HG03439 (cell line): ENCODE measurements at regions not wholly inside any gene's neighbourhood (a gene's known extent, or its start where the extent isn't known, plus 50 kb on each side); places are given as distances from the start of the nearest gene placed in this dataset.

Source experiments
- ATAC-seq: cut with Tn5 transposase; IDR thresholded peaks from one replicate; pipeline ENCODE4 v1.9.1; 2021; ENCODE audit warnings: mild to moderate bottlenecking, moderate library complexity; ENCODE audit not compliant: unreplicated experiment

DNA sequence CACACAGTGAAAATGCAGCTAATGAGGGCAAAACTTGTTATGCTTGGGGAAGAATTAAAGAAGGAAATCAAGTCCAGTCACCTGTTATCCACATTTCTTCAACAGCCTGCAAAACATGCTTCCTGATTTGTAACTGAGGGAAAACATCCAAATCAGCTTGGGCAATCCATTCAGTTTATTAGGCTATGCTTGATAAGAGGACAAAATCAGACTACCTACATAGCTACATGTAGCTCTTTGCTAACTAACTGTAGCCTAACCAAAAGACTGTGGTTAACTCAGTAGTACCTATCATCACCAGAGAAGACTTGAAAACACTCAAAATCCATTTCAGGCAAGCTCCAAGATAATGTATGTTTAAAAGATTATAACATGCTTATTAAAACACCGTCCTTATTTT is 436.4 kb downstream of the SHQ1 start:
- no peak for ATAC-seq

DNA sequence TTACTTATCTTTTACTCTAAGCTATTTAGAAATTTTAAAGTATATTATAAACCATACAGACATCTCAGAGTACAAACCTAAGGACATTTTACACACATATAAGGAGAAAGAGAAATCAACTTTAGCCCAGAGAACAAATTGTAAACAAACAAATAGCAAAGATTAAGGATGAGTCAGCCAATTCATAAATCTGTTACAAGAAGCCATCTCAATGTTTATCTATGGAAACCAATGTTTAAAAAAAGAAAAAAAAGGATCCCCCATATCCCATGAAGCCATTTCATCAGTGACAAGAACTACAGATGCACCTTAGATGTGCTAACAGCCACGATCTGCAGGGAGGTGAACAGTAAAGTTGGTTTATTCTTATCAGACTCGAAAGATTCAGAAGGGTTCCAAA is 437.1 kb downstream of the SHQ1 start:
- ATAC-seq, result no peak

DNA sequence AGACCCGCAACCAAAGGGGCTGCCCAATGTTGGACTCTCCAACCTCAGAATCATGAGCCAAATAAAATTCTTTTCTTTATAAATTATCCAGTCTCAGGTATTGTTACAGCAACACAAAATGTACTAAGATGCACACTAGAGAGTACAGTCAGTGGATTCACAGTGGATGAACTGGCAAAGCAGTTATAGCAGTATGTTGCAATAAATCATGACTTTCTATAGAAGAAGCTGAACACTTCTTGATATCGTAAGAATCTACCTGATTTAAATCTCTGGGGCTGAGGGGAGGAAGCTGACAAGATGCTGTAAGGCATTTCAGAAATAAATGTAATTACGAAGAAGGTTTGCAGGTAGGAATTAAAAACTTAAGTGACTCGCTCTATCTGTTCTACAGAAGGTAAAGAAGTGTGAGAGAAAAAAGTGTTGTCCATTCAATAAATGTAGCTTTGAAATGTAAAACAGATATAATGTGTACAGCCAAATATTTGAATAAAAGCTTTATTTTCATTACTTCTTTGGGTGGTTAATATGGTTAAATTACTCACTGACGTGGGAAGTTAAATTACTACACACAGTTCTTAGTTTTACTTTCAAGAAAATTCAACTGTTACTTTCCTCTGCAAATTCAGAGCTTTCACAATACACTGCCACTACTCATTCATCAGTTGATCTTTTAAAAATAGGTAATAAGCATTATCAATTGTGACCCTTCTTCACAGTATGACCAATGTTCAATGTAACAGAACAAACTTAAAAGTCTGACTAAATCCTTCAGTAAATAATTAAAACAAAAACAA is 439.1 kb downstream of the SHQ1 start:
- ATAC-seq, result no peak

GRCh38 chr3:72407766-72408165 is 440.5 kb downstream of the SHQ1 start:
- no peak for ATAC-seq

DNA sequence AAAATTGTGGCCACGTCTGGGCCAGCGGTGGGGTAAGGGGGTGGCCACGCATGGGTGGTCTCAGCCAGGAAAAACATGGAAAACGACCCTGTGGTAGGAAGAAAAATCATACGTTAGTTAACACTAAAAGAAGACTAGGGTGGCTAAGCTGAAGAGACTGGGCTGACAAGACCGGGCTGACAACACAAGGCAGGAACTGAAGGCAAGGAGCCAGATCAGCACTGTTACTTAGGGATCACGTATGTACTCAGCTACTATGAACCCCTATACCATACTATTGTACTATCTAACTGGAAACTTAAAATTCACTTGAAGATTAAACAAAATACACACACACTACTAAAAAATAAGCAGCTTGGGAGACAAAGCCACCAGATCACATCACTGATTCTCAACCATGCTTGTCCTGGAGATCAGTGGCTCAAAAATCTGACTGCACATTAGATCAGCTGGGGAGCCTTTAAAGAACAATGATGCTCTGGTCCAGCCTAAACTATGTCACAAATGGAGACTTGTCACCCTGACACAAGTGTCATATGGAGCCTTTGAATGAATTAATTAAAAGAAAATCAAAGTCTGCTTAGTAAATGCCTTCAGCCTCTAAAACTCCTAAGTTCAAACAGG is 442.2 kb downstream of the SHQ1 start:
- ATAC-seq, result no peak

DNA sequence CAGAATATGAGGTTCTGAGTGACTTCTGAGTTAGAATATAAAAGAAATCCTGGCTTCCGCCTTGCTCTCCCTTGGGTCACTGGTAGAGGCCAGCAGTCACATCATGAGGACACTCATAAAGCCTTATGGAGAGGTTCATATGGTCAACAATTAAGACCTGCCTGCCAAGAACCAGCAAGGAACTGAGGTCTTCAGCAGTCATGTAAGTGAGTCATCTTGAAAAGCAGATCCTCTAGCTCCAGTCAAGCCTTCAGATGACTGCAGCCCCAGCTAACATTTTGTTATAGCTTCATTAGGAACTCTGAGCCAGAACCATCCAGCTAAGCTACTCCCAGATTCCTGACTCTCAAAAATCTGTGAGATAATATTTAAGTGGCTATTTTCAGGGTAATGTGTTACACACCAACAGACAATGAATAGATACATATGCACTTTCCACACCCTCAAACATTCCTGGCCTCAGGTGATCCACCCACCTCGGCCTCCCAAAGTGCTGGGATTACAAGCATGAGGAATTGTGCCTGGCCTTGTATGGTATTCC is 447.2 kb downstream of the SHQ1 start:
- ATAC-seq, result no peak

DNA sequence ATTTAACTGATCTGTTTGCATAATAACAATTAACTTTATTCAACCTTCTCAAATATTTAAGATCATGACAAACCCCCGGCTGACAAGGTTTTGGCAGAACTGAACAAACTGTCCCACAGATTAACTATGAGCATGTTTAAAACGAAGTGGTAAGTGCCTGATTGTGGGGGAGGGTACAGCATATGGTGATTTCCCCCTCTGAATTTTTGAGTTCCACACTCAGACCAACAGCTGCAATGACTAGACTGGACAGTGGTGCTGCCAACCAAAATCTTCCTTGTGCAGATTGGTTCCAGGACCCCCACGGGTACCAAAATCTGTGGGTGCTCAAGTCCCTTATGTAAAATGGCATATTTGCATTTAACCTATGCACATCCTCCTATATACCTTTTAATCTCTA is 449.5 kb downstream of the SHQ1 start:
- ATAC-seq, result no peak

- no peak for ATAC-seq
These were observed 450.7 kb downstream of the SHQ1 start for GRCh38 chr3:72397586-72397985.

DNA sequence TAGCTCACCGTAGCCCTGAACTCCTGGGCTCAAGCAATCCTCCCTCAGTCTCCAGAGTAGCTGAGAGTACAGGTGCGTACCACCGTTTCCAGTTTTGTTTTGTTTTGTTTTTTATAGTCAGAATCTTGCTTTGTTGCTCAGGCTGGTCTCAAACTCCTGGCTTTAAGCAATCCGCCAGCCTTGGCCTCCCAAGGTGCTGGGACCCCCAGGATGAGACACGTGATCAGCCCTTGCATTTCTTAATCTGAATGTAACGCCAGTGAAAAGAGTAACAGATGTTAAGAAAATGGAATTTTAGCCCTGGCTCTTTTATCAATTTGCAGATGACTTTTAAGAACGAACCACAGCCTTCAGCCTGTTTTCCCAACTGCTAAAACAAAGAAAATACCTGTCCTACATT is 451.3 kb downstream of the SHQ1 start:
- ATAC-seq, result no peak

DNA sequence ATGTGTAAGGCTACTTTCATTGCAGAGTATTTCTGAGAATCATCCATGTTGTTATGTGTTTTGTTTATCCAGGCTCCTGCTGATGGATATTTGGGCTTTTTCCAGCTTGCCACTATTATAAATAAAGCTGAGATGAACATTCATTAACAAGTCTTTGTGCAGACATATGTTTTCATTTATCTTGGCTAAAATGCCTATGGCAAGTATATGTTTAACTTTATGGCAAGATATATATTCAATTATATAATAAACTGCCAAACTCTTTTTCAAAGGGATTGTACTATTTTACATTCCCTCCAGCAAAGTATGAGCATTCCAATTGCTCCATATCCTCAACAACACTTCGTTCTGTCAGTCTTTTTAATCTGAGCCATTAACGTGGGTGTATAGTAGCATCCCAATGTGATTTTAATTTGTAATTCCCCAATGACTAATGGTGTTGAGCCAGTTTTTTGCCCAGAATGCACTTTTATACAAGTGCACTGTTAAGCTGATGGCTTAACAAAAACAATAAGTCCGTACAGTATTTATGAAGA is 452.4 kb downstream of the SHQ1 start:
- ATAC-seq, result no peak

GRCh38 chr3:72393455-72393854 is 454.8 kb downstream of the SHQ1 start:
- ATAC-seq, result no peak

- ATAC-seq, result no peak
These were observed 456.6 kb downstream of the SHQ1 start for GRCh38 chr3:72391659-72392058.

- no peak for ATAC-seq
These were observed 457.4 kb downstream of the SHQ1 start for GRCh38 chr3:72390841-72391240.

GRCh38 chr3:72388644-72389043 is 459.6 kb downstream of the SHQ1 start:
- ATAC-seq, result no peak

DNA sequence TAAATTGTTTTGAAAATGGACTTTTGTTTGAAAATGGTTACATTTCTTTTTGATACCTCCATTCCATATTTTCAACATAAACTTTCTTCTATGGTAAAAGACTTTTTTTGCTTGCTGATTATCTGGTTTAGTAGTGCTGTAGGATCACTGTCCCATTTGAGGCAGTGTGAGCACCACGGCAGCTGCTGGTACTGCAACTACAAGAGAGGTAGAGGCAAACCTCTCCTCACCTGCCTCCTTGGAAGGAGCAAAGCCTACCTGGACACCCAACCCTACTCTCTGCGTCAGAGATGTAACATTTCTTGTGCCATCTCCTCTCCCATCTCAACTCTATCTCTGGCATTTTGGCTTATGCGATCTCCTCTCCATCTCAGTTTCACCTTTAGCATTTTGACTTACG is 460.1 kb downstream of the SHQ1 start:
- no peak for ATAC-seq

DNA sequence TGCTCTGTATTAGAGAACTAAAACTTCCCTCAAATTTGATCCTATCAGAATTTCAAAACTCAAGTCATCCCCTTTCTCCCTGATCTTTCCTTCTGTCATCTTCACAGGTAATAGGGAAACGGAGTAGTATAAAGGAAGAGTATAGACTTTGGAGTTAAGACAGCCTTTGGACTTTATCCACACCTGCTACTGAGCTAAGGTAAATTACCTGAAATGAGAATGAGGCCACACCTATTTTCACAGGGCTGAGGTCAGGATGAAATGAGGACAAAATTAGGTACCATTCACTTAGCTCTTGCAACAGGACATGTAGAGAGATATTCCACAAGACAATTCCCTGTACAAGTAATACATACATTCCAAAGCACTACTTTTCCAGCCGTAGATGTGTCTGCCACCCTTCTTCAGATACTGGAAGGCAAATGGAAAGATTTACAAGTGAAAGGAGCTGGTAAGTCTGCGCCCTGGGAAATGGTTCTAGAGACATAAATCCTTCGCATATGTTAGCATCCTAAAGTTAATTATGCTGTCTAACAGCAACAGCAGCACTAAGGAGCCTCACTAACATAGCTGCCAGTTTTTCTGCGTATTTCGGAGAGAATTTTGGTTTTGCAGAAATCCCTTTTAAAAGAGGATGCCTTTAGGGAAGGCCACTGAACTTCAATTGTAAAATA is 461.8 kb downstream of the SHQ1 start:
- ATAC-seq, result no peak

GRCh38 chr3:72385167-72385566 is 463.1 kb downstream of the SHQ1 start:
- ATAC-seq, result no peak

DNA sequence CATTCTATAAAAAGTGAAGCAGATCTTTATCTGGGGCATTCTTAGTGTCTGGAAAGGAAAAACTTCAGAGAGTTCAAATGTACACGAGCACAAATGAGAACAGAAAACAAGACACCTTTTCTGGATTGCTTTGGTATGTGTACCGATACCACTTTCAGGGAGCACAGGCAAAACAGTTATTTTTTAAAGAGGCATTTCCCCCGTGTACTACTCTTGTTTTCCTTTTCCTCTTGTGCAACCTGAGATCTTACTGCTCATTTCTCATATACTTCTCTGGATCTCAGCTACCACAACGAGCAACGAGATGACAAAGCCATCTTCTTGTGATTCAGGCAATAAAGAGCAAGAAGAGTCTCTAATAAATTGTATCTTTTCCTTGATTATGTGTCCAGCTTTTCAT is 463.6 kb downstream of the SHQ1 start:
- ATAC-seq, result no peak

DNA sequence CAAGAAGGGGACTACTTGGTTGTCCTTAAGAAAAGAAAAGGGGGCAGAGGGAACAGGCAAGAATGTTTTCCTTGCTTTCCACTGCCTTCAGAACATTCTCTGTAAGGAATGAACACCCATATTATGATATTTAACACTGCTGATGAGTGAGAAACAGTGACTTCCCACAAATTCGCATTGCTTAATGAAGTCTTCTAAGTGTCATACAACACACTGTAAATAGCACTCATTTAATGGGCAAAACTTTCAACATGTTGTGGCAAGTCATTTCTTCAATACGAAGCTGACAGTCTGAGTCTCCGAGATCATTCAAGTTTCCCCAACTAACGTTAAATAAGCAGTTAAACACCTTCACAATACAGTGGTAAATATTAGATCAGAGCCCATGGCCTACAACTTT is 464.4 kb downstream of the SHQ1 start:
- ATAC-seq, result no peak

GRCh38 chr3:72383230-72383629 is 465.0 kb downstream of the SHQ1 start:
- no peak for ATAC-seq

GRCh38 chr3:72382460-72382859 is 465.8 kb downstream of the SHQ1 start:
- ATAC-seq, result no peak

DNA sequence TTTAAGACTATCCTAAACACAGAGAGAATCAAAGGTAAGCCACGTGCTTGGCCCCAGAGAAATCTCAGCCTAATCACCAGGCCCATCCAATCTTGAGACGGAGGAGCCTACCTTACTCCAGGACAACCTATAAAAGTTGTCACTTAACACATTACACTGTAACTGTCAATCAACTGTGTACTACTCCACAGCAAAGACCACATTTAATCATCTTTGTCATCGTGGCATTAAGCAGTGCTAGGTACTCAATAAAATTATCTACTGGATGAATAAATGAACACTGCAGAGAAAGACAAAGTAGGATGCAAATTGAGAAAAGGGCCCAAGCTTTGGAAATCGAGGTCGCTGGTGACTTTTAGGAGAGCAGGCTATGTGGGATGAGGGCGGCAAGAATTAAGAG is 466.7 kb downstream of the SHQ1 start:
- no peak for ATAC-seq
